ENCODE measurements at regions not wholly inside any gene's neighbourhood (a gene's known extent, or its start where the extent isn't known, plus 50 kb on each side); places are given as distances from the start of the nearest gene placed in this dataset.

DNA sequence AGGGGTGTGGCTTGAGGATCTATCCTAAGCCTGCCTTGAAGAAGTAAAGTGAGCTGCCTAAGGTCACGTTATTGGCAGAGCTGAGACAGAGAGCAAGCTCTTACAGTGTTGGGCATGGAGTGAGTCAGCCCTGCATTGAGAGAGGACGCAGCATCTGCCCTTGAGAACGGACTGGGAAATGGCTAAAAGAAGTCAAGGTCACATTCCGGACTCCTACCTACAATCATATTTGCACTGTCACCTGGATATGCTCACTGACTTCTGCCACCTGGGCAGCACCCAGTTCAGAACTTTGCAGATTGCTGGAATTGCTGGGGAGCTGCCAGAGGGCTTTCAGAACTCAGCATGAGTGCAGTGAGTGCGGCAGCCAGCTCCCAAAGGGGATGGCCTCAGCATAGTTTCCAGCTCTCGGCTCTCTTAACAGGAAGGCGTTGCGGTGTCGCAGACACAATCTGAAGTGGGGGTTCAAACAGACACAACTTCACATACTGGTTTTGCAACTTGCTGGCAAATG is 199.3 kb upstream of the SGK1 start:
- TF ChIP-seq, protein P1, sequence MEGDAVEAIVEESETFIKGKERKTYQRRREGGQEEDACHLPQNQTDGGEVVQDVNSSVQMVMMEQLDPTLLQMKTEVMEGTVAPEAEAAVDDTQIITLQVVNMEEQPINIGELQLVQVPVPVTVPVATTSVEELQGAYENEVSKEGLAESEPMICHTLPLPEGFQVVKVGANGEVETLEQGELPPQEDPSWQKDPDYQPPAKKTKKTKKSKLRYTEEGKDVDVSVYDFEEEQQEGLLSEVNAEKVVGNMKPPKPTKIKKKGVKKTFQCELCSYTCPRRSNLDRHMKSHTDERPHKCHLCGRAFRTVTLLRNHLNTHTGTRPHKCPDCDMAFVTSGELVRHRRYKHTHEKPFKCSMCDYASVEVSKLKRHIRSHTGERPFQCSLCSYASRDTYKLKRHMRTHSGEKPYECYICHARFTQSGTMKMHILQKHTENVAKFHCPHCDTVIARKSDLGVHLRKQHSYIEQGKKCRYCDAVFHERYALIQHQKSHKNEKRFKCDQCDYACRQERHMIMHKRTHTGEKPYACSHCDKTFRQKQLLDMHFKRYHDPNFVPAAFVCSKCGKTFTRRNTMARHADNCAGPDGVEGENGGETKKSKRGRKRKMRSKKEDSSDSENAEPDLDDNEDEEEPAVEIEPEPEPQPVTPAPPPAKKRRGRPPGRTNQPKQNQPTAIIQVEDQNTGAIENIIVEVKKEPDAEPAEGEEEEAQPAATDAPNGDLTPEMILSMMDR (IDR thresholded peaks at IDR 0.05): no peak
- no peak for TF ChIP-seq POLR2A (IDR thresholded peaks at IDR 0.05)

Data from uterus (tissue), 2 donors.